ENCODE measurements at regions not wholly inside any gene's neighbourhood (a gene's known extent, or its start where the extent isn't known, plus 50 kb on each side); places are given as distances from the start of the nearest gene placed in this dataset.

GRCh38 chr4:124210746-124211145, 501.8 kb downstream of the ANKRD50 start:
- Mint-ChIP-seq H3K4me3 (no peak overlapping the region), H3K4me1 (no peaks in the 10 kb centered on the region), H3K27ac (no peak overlapping the region), H3K9me3 (ENCODE audit: insufficient read depth) (no peaks in the 10 kb centered on the region), H3K27me3 (no peaks in the 10 kb centered on the region)
- Histone ChIP-seq H3K36me3 (replicated peaks in 1 of 2; ENCODE audit: control extremely low read depth in 1 of 2, control insufficient read depth in 1 of 2, extremely low read depth in 1 of 2, insufficient read depth in 2 of 2, low read length in 1 of 2) (no peaks in the 10 kb centered on the region), H3K4me3 (ENCODE audit: control extremely low read depth in 1 of 5, extremely low read depth in 1 of 5, insufficient read depth in 1 of 5, low read depth in 2 of 5, low read length in 4 of 5) (no peak overlapping the region), H3K9me3 (ENCODE audit: control extremely low read depth in 1 of 3, control insufficient read depth in 2 of 3, insufficient read depth in 1 of 3, low read length in 2 of 3) (no peaks in the 10 kb centered on the region), H4K20me1 (ENCODE audit: control insufficient read depth, insufficient read depth, low read length, poor library complexity, severe bottlenecking) (no peaks in the 10 kb centered on the region), H3K9ac (ENCODE audit: low read length) (no peak overlapping the region), H3K27ac (ENCODE audit: low read length in 2 of 2) (no peak overlapping the region), H3K4me1 (ENCODE audit: control insufficient read depth in 2 of 2, insufficient read depth in 2 of 2, low read length in 2 of 2) (no peaks in the 10 kb centered on the region), H2AFZ (ENCODE audit: insufficient read depth, low read depth, low read length, poor library complexity, severe bottlenecking) (no peak overlapping the region), H3K27me3 (replicated peaks in 1 of 4; ENCODE audit: control extremely low read depth in 1 of 4, control insufficient read depth in 3 of 4, insufficient read depth in 4 of 4, low read length in 3 of 4) (no peaks in the 10 kb centered on the region), H3K4me2 (replicated peaks; ENCODE audit: low read depth, low read length, poor library complexity, severe bottlenecking) (no peak overlapping the region), H3K79me2 (ENCODE audit: control insufficient read depth, insufficient read depth, low read length) (no peaks in the 10 kb centered on the region)
- ChIA-PET CTCF (no interaction called here), POLR2A (no interaction called here)
- TF ChIP-seq EZH2 (IDR thresholded peaks at IDR 0.05; ENCODE audit: borderline replicate concordance, insufficient read depth, low read depth, low read length, poor library complexity, severe bottlenecking) (no peak), CTCF (IDR thresholded peaks at IDR 0.05) (no peak)
- no peak for DNase-seq
- intact Hi-C loops (cut with micrococcal nuclease), result no loop called here
- WGBS (ENCODE audit: insufficient coverage), result 100% methylated on average over 2 of the region's 2 CpGs
- ATAC-seq (ENCODE audit: low read depth), result no peak

GRCh38 chr4:124212815-124213630, 499.5 kb downstream of the ANKRD50 start:
- Histone ChIP-seq H3K9me3 (ENCODE audit: control extremely low read depth in 1 of 3, control insufficient read depth in 2 of 3, insufficient read depth in 1 of 3, low read length in 2 of 3) (no peaks in the 10 kb centered on the region), H3K79me2 (ENCODE audit: control insufficient read depth, insufficient read depth, low read length) (no peaks in the 10 kb centered on the region), H4K20me1 (ENCODE audit: control insufficient read depth, insufficient read depth, low read length, poor library complexity, severe bottlenecking) (no peaks in the 10 kb centered on the region), H3K9ac (ENCODE audit: low read length) (no peak overlapping the region), H3K4me1 (ENCODE audit: control insufficient read depth in 2 of 2, insufficient read depth in 2 of 2, low read length in 2 of 2) (no peaks in the 10 kb centered on the region), H3K4me3 (ENCODE audit: control extremely low read depth in 1 of 5, extremely low read depth in 1 of 5, insufficient read depth in 1 of 5, low read depth in 2 of 5, low read length in 4 of 5) (no peak overlapping the region), H3K4me2 (replicated peaks; ENCODE audit: low read depth, low read length, poor library complexity, severe bottlenecking) (no peak overlapping the region), H3K36me3 (replicated peaks in 1 of 2; ENCODE audit: control extremely low read depth in 1 of 2, control insufficient read depth in 1 of 2, extremely low read depth in 1 of 2, insufficient read depth in 2 of 2, low read length in 1 of 2) (no peaks in the 10 kb centered on the region), H3K27ac (ENCODE audit: low read length in 2 of 2) (no peak overlapping the region), H2AFZ (ENCODE audit: insufficient read depth, low read depth, low read length, poor library complexity, severe bottlenecking) (no peak overlapping the region), H3K27me3 (replicated peaks in 1 of 4; ENCODE audit: control extremely low read depth in 1 of 4, control insufficient read depth in 3 of 4, insufficient read depth in 4 of 4, low read length in 3 of 4) (no peaks in the 10 kb centered on the region)
- intact Hi-C loops (cut with micrococcal nuclease), result no loop called here
- WGBS (ENCODE audit: insufficient coverage), result 10% methylated on average over 1 of the region's 3 CpGs
- ATAC-seq (ENCODE audit: low read depth), result no peak
- TF ChIP-seq EZH2 (IDR thresholded peaks at IDR 0.05; ENCODE audit: borderline replicate concordance, insufficient read depth, low read depth, low read length, poor library complexity, severe bottlenecking) (no peak), CTCF (IDR thresholded peaks at IDR 0.05) (no peak)
- Mint-ChIP-seq H3K9me3 (ENCODE audit: insufficient read depth) (no peaks in the 10 kb centered on the region), H3K27me3 (no peaks in the 10 kb centered on the region), H3K4me3 (no peak overlapping the region), H3K27ac (no peak overlapping the region), H3K4me1 (no peaks in the 10 kb centered on the region)
- CTCF ChIA-PET, result no interaction called here
- no peak for DNase-seq
- POLR2A ChIA-PET, result no interaction called here

Measured in B cell (primary cell).